MCF 10A (cell line): ENCODE measurements at regions not wholly inside any gene's neighbourhood (a gene's known extent, or its start where the extent isn't known, plus 50 kb on each side); places are given as distances from the start of the nearest gene placed in this dataset. TPM values are rescaled to one million over a fixed set of nuclear protein-coding genes. Genes with fewer than 3 reads are reported as not detected.

Source experiments
- microRNA-seq: library from miRNA; unstranded; fragments of <30 nt; microRNA quantifications from one replicate; pipeline ENCODE4 v1.2.0, GENCODE V29; 2022

Small RNAs in the stretch of these regions (microRNA-seq; reads per million reads assigned to microRNA genes)
- not detected for gene MIR7702
